Colonic mucosa (tissue), 4 donors: ENCODE measurements at regions not wholly inside any gene's neighbourhood (a gene's known extent, or its start where the extent isn't known, plus 50 kb on each side); places are given as distances from the start of the nearest gene placed in this dataset.
"Not testable (repeated sequence)": the region's sequence is repeated elsewhere in the genome, so short reads cannot be mapped to it uniquely, and the experiment has no call there.

Experiments
- DNase-seq: peaks from one replicate; pipeline ENCODE4 v3.0.0-alpha.2; 2020
- H3K27ac ChIP-seq: fragments of 200-600 bp; one replicate; pipeline ENCODE4 v1.8.0; 2021
- H3K27me3 ChIP-seq: fragments of 200-600 bp; one replicate; pipeline ENCODE4 v1.8.0; 2021
- H3K36me3 ChIP-seq: fragments of 200-600 bp; one replicate; pipeline ENCODE4 v1.8.0; 2021
- H3K4me1 ChIP-seq: fragments of 200-600 bp; one replicate; pipeline ENCODE4 v1.8.0; 2021; ENCODE audit warnings: mild to moderate bottlenecking
- H3K4me3 ChIP-seq: fragments of 200-600 bp; one replicate; pipeline ENCODE4 v1.8.0; 2021
- H3K9ac ChIP-seq, 2 donors: one replicate each; pipeline ENCODE4 v1.7.0; 2013; ENCODE audit warnings: control low read depth in 2 of 2, low read depth in 2 of 2, low read length in 2 of 2
- H3K9me3 ChIP-seq: fragments of 200-600 bp; one replicate; pipeline ENCODE4 v1.8.0; 2021
- intact Hi-C: fragments of 100-400 bp; cut with DNase I; formaldehyde crosslinking; loops from one replicate; pipeline ENCODE4 v1.14.1; 2022
- TF ChIP-seq, protein P1 (sequence below): fragments of 200-600 bp; IDR thresholded peaks from one replicate; pipeline ENCODE4 v1.8.0; 2022; ENCODE audit warnings: antibody characterized with exemption, mild to moderate bottlenecking
- donor health status: healthy.
- donor health status: DM: no; HTN: no; CAD: no.
- donor health status: DM: no; HTN: no; CAD: no.

GRCh38 chr5:168142402-168142801, 149.0 kb upstream of the WWC1 start:
- intact Hi-C loops: no loop called here
- TF ChIP-seq, protein P1, sequence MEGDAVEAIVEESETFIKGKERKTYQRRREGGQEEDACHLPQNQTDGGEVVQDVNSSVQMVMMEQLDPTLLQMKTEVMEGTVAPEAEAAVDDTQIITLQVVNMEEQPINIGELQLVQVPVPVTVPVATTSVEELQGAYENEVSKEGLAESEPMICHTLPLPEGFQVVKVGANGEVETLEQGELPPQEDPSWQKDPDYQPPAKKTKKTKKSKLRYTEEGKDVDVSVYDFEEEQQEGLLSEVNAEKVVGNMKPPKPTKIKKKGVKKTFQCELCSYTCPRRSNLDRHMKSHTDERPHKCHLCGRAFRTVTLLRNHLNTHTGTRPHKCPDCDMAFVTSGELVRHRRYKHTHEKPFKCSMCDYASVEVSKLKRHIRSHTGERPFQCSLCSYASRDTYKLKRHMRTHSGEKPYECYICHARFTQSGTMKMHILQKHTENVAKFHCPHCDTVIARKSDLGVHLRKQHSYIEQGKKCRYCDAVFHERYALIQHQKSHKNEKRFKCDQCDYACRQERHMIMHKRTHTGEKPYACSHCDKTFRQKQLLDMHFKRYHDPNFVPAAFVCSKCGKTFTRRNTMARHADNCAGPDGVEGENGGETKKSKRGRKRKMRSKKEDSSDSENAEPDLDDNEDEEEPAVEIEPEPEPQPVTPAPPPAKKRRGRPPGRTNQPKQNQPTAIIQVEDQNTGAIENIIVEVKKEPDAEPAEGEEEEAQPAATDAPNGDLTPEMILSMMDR: no peak
- H3K9ac ChIP-seq: no peak overlapping the region
- no peaks in the 10 kb centered on the region for H3K27me3 ChIP-seq
- no peaks in the 10 kb centered on the region for H3K4me1 ChIP-seq
- no peaks in the 10 kb centered on the region for H3K36me3 ChIP-seq
- no peak for DNase-seq
- no peaks in the 10 kb centered on the region for H3K9me3 ChIP-seq
- H3K27ac ChIP-seq: no peak overlapping the region
- no peak overlapping the region for H3K4me3 ChIP-seq

DNA sequence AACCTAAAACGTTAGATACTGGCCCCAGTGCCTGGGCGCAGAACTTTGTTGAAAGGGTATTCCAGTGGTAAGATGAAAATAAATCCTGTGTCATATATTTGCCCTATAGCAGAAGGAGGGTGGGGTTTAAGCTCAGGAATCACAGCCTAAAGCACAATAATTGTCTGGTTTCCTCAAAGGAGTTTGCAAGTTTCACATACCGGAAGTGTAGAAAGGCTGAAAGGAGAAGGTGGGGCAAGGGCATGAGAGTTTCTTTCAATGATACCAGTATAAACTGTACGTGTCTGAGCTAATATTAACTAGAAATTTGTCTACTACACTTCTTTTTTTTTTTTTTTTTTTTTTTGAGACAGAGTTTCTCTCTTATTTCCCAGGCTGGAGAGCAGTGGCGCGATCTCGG, 147.9 kb upstream of the WWC1 start:
- H3K4me3 ChIP-seq, H3K27ac ChIP-seq, H3K36me3 ChIP-seq, H3K9ac ChIP-seq, intact Hi-C loops, DNase-seq, H3K9me3 ChIP-seq, H3K27me3 ChIP-seq, H3K4me1 ChIP-seq: not testable (repeated sequence)

GRCh38 chr5:168147106-168147505, 144.3 kb upstream of the WWC1 start:
- H3K9ac ChIP-seq: no peak overlapping the region
- TF ChIP-seq, protein P1: no peak
- no peak overlapping the region for H3K4me3 ChIP-seq
- H3K27ac ChIP-seq: no peak overlapping the region
- intact Hi-C loops: no loop called here
- H3K27me3 ChIP-seq: no peaks in the 10 kb centered on the region
- H3K36me3 ChIP-seq: no peaks in the 10 kb centered on the region
- H3K4me1 ChIP-seq: no peaks in the 10 kb centered on the region
- H3K9me3 ChIP-seq: no peaks in the 10 kb centered on the region
- no peak for DNase-seq

DNA sequence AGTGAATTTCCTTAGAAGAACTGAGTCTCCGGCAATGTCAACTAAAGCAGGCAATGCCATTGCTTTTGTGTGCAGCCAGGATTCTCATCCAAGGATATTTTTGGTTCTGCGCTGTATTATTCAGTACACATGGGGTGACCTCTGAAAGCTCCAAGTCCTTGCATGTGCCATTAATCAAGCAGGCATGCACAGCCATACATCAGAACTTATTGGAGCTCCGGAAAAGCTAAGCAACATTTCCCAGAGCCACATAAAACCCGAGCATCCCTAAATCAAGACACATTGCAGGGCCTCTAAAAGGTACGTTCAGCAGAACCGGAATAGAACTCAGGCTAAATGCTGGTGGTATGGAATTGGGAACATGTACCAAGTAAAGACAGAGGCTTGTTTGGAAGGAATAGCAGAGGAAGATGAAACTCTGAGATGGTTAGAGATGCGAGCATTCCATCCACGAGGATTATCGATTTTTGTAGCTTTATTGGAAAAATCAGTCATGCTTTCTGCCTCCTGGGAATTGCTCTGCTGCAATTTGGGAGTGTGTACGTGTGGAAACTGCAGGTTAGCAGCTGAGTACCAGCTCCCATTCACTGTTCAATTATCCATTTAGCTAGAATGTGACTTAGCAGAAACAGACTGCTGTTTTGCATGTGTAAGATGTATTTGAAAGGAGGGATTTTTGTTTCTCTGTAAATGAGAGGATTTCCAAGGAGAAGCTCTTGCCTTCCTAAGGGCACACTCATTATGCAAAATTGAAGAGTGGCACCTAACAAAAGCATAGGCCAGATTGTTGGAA, 143.7 kb upstream of the WWC1 start:
- Histone ChIP-seq H3K27ac (no peak overlapping the region), H3K36me3 (no peaks in the 10 kb centered on the region), H3K4me1 (no peaks in the 10 kb centered on the region), H3K9me3 (no peaks in the 10 kb centered on the region), H3K9ac (no peak overlapping the region), H3K4me3 (no peak overlapping the region), H3K27me3 (no peaks in the 10 kb centered on the region)
- TF ChIP-seq, protein P1: no peak
- no peak for DNase-seq
- intact Hi-C loops: no loop called here

DNA sequence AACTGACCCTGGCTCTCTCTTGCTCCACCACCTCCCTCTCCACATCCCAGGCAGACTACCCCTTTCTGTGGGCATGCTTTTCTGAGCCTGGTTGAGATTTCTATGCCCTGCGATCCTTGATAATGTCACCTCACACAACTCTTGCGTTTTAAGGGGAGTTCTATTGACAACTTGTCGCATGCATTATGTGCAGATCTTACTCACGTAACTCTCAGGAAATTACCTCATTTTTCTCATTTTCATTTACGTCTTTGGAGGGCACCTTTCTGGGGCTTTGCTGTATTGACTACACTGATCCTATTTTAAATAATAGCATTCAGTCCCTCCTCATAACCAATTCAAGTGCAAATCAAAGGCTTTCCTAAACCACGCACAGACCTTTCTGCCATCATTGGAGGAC, 140.4 kb upstream of the WWC1 start:
- TF ChIP-seq, protein P1: no peak
- DNase-seq: no peak
- no peak overlapping the region for H3K9ac ChIP-seq
- no peak overlapping the region for H3K27ac ChIP-seq
- H3K4me3 ChIP-seq: no peak overlapping the region
- H3K36me3 ChIP-seq: no peaks in the 10 kb centered on the region
- H3K27me3 ChIP-seq: no peaks in the 10 kb centered on the region
- no peaks in the 10 kb centered on the region for H3K4me1 ChIP-seq
- intact Hi-C loops: no loop called here
- H3K9me3 ChIP-seq: no peaks in the 10 kb centered on the region

GRCh38 chr5:168152660-168153059, 138.8 kb upstream of the WWC1 start:
- intact Hi-C loops: no loop called here
- H3K9me3 ChIP-seq: no peaks in the 10 kb centered on the region
- TF ChIP-seq, protein P1: no peak
- H3K27me3 ChIP-seq: no peaks in the 10 kb centered on the region
- H3K36me3 ChIP-seq: no peaks in the 10 kb centered on the region
- H3K27ac ChIP-seq: no peak overlapping the region
- no peak for DNase-seq
- H3K4me1 ChIP-seq: no peaks in the 10 kb centered on the region
- no peak overlapping the region for H3K4me3 ChIP-seq
- H3K9ac ChIP-seq: no peak overlapping the region
